Thyroid gland (tissue), 4 donors: ENCODE measurements at regions not wholly inside any gene's neighbourhood (a gene's known extent, or its start where the extent isn't known, plus 50 kb on each side); places are given as distances from the start of the nearest gene placed in this dataset.

Experiments
- DNase-seq, 2 donors: peaks; one replicate each; pipeline ENCODE4 v3.0.0-alpha.2; 2019
- H3K27ac ChIP-seq, 3 donors: fragments of 200-600 bp; sonication (generic); 1 replicate in 2 of 3; 2 replicates in 1 of 3; pipeline ENCODE4 v1.5.1; 2016 to 2019; ENCODE audit warnings: mild to moderate bottlenecking in 1 of 3, moderate library complexity in 1 of 3
- H3K27me3 ChIP-seq: fragments of 200-600 bp; sonication (generic); one replicate; pipeline ENCODE4 v1.5.1; 2019
- H3K36me3 ChIP-seq, 2 donors: fragments of 200-600 bp; sonication (generic); one replicate each; pipeline ENCODE4 v1.5.1; 2016 to 2019
- H3K4me1 ChIP-seq, 2 donors: fragments of 200-600 bp; sonication (generic); one replicate each; pipeline ENCODE4 v1.5.1; 2017 to 2019
- H3K4me3 ChIP-seq, 3 donors: fragments of 200-600 bp; sonication (generic); replicated peaks in 1 of 3; 1 replicate in 2 of 3; 2 replicates in 1 of 3; pipeline ENCODE4 v1.5.1; 2016; ENCODE audit warnings: mild to moderate bottlenecking in 1 of 3
- H3K9me3 ChIP-seq: fragments of 200-600 bp; sonication (generic); one replicate; pipeline ENCODE4 v1.5.1; 2017
- POLR2A ChIP-seq, 2 donors: fragments of 450-650 bp; IDR thresholded peaks; one replicate each; pipeline ENCODE4 v1.6.1; 2017; ENCODE audit warnings: antibody characterized with exemption in 2 of 2, mild to moderate bottlenecking in 2 of 2, moderate library complexity in 1 of 2
- WGBS, 2 donors: methylation state at CpG; one replicate each; pipeline ENCODE4 v1.1.5; 2017; 5-methylcytosine and 5-hydroxymethylcytosine counted together
- intact Hi-C: fragments of 100-400 bp; cut with DNase I; formaldehyde crosslinking; loops from one replicate; pipeline ENCODE4 v1.15.1; 2023
- TF ChIP-seq, protein P1 (sequence below), 6 experiments: fragments of 200-600 bp in 3 of 6; fragments of 450-650 bp in 3 of 6; sonication (generic) in 3 of 6; IDR thresholded peaks; one replicate each; pipeline ENCODE4 v1.5.1; 2016 to 2019; ENCODE audit warnings: antibody characterized with exemption in 6 of 6, mild to moderate bottlenecking in 2 of 6, inconsistent platforms in 1 of 6, moderate library complexity in 1 of 6

- no peaks in the 10 kb centered on the region for H3K4me1 ChIP-seq
- no peak for DNase-seq
- no peak overlapping the region for H3K27ac ChIP-seq
- no peaks in the 10 kb centered on the region for H3K36me3 ChIP-seq
- H3K4me3 ChIP-seq, result no peak overlapping the region
- WGBS, 2 donors, result 40 to 53% methylated on average over 1 of the region's 1 CpG
- no peak for TF ChIP-seq POLR2A (IDR thresholded peaks at IDR 0.05)
- TF ChIP-seq, protein P1, sequence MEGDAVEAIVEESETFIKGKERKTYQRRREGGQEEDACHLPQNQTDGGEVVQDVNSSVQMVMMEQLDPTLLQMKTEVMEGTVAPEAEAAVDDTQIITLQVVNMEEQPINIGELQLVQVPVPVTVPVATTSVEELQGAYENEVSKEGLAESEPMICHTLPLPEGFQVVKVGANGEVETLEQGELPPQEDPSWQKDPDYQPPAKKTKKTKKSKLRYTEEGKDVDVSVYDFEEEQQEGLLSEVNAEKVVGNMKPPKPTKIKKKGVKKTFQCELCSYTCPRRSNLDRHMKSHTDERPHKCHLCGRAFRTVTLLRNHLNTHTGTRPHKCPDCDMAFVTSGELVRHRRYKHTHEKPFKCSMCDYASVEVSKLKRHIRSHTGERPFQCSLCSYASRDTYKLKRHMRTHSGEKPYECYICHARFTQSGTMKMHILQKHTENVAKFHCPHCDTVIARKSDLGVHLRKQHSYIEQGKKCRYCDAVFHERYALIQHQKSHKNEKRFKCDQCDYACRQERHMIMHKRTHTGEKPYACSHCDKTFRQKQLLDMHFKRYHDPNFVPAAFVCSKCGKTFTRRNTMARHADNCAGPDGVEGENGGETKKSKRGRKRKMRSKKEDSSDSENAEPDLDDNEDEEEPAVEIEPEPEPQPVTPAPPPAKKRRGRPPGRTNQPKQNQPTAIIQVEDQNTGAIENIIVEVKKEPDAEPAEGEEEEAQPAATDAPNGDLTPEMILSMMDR (IDR thresholded peaks at IDR 0.05), result no peak
- H3K27me3 ChIP-seq, result no peaks in the 10 kb centered on the region
- no peaks in the 10 kb centered on the region for H3K9me3 ChIP-seq
- intact Hi-C loops, result no loop called here
Observed at GRCh38 chr4:106476741-106477140, 108.2 kb upstream of the GIMD1 start.

DNA sequence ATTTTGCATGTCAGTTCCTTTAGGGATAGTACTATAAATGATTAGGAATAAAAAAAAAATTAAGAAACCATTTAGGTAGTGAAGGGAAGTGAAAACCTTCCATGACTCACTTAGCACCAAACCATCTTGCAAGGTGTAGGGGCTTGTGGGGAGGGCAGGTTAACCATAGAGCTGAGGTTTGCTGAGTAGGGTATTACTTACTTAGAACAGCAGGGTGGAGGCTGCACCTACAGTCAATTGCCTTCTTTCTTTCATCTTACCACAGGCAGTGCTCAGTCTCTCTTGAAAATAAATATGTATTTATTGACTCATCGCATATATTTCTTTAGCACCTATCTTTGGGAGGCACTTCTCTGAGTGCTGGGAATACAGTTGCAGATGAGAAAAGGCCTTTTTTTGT lies 104.9 kb upstream of the GIMD1 start:
- intact Hi-C loops, result no loop called here
- no peaks in the 10 kb centered on the region for H3K27me3 ChIP-seq
- 96 to 98% methylated on average over 1 of the region's 1 CpG for WGBS, 2 donors
- no peak overlapping the region for H3K4me3 ChIP-seq
- no peak for TF ChIP-seq POLR2A (IDR thresholded peaks at IDR 0.05)
- TF ChIP-seq, protein P1 (IDR thresholded peaks at IDR 0.05), result no peak
- H3K4me1 ChIP-seq, result no peaks in the 10 kb centered on the region
- no peaks in the 10 kb centered on the region for H3K36me3 ChIP-seq
- H3K27ac ChIP-seq, result no peak overlapping the region
- H3K9me3 ChIP-seq, result no peaks in the 10 kb centered on the region
- no peak for DNase-seq

GRCh38 chr4:106471151-106471550 lies 102.6 kb upstream of the GIMD1 start:
- no peak overlapping the region for H3K4me3 ChIP-seq
- no peak overlapping the region for H3K27ac ChIP-seq
- TF ChIP-seq, protein P1 (IDR thresholded peaks at IDR 0.05), result no peak
- TF ChIP-seq POLR2A (IDR thresholded peaks at IDR 0.05), result no peak
- H3K4me1 ChIP-seq, result no peaks in the 10 kb centered on the region
- intact Hi-C loops, result no loop called here
- no peaks in the 10 kb centered on the region for H3K27me3 ChIP-seq
- no peak for DNase-seq
- no peaks in the 10 kb centered on the region for H3K36me3 ChIP-seq
- 85 to 92% methylated on average over 4 of the region's 7 CpGs for WGBS, 2 donors
- no peaks in the 10 kb centered on the region for H3K9me3 ChIP-seq

DNA sequence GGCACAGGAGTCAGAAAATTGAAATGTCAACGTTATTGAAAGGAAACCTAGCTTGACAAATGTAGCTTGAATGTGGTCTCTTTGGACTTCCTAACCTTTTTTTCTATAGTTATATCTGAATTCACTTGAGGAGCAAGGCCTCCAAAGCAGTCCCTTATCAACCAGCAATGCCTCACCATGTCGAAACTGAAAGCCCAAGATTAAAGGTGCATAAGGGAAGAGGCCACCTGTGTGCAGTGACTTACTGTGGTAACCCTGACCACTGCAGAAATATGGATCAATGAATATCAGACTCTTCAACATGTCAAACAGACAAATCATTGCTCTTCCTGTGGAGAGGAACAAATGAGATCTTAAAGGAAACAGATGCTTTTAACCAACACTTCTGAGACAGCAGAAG lies 95.0 kb upstream of the GIMD1 start:
- Histone ChIP-seq H3K4me3 (no peak overlapping the region), H3K4me1 (no peaks in the 10 kb centered on the region), H3K27ac (no peak overlapping the region), H3K9me3 (no peaks in the 10 kb centered on the region), H3K27me3 (no peaks in the 10 kb centered on the region), H3K36me3 (no peaks in the 10 kb centered on the region)
- TF ChIP-seq, protein P1 (IDR thresholded peaks at IDR 0.05), result no peak
- no peak for TF ChIP-seq POLR2A (IDR thresholded peaks at IDR 0.05)
- intact Hi-C loops, result no loop called here
- no peak for DNase-seq
- 66 to 70% methylated on average over 2 of the region's 2 CpGs for WGBS, 2 donors

GRCh38 chr4:106454581-106454980 lies 86.0 kb upstream of the GIMD1 start:
- TF ChIP-seq, protein P1 (IDR thresholded peaks at IDR 0.05), result no peak
- TF ChIP-seq POLR2A (IDR thresholded peaks at IDR 0.05), result no peak
- no peak overlapping the region for H3K27ac ChIP-seq
- no peaks in the 10 kb centered on the region for H3K4me1 ChIP-seq
- no peaks in the 10 kb centered on the region for H3K27me3 ChIP-seq
- WGBS, 2 donors, result 68 to 86% methylated on average over 2 of the region's 2 CpGs
- H3K36me3 ChIP-seq, result no peaks in the 10 kb centered on the region
- intact Hi-C loops, result no loop called here
- no peak overlapping the region for H3K4me3 ChIP-seq
- no peak for DNase-seq
- H3K9me3 ChIP-seq, result no peaks in the 10 kb centered on the region
